Gastrocnemius medialis (tissue), 4 donors: ENCODE measurements at regions not wholly inside any gene's neighbourhood (a gene's known extent, or its start where the extent isn't known, plus 50 kb on each side); places are given as distances from the start of the nearest gene placed in this dataset.

Experiments used
- ATAC-seq, 2 donors: fragments of 150-250 bp; one replicate each; pipeline ENCODE4 v1.9.1; 2016
- DNase-seq, 2 donors: peaks; one replicate each; pipeline ENCODE4 v3.0.0-alpha.2; 2019
- H3K27ac ChIP-seq, 4 donors: fragments of 200-600 bp; sonication (generic); 1 replicate in 1 of 4; 2 replicates in 3 of 4; pipeline ENCODE4 v1.5.1; 2016 to 2018; ENCODE audit warnings: mild to moderate bottlenecking in 2 of 4, moderate library complexity in 1 of 4
- H3K27me3 ChIP-seq, 3 donors: fragments of 200-600 bp; sonication (generic) in 2 of 3; 1 replicate in 1 of 3; 2 replicates in 2 of 3; pipeline versions ENCODE4 v1.5.1 to v1.6.0; 2016 to 2019; ENCODE audit warnings: mild to moderate bottlenecking in 1 of 3, moderate library complexity in 1 of 3
- H3K36me3 ChIP-seq, 2 donors: fragments of 200-600 bp; sonication (generic) in 1 of 2; one replicate each; pipeline ENCODE4 v1.5.1; 2017 to 2018
- H3K4me1 ChIP-seq, 2 donors: fragments of 200-600 bp; sonication (generic) in 1 of 2; one replicate each; pipeline ENCODE4 v1.5.1; 2016 to 2017; ENCODE audit warnings: mild to moderate bottlenecking in 2 of 2
- H3K4me3 ChIP-seq, 4 donors: fragments of 200-600 bp; sonication (generic) in 3 of 4; 1 replicate in 1 of 4; 2 replicates in 3 of 4; pipeline ENCODE4 v1.5.1; 2016 to 2019; ENCODE audit warnings: mild to moderate bottlenecking in 2 of 4
- H3K9me3 ChIP-seq, 3 donors: fragments of 200-600 bp; sonication (generic) in 2 of 3; 1 replicate in 1 of 3; 2 replicates in 2 of 3; pipeline ENCODE4 v1.5.1; 2016 to 2019
- POLR2A ChIP-seq, 2 donors: fragments of 450-650 bp; IDR thresholded peaks; one replicate each; pipeline ENCODE4 v1.6.1; 2017; ENCODE audit warnings: antibody characterized with exemption in 2 of 2, mild to moderate bottlenecking in 2 of 2, moderate library complexity in 2 of 2
- in situ Hi-C, 4 donors: fragments of 200-750 bp; cut with MboI; loops; one replicate each; pipeline versions ENCODE4 v1.15.0 to v1.8.0; 2017; ENCODE audit warnings: low sequenced_read_pairs in 4 of 4
- intact Hi-C: fragments of 100-400 bp; cut with DNase I; formaldehyde crosslinking; loops from one replicate; pipeline ENCODE4 v1.15.1; 2023; ENCODE audit warnings: low total_unique reads
- TF ChIP-seq, protein P1 (sequence below), 5 experiments: fragments of 450-650 bp in 3 of 5; fragments of 200-600 bp in 2 of 5; sonication (generic) in 2 of 5; IDR thresholded peaks in 4 of 5; conservative IDR thresholded peaks in 1 of 5; 1 replicate in 4 of 5; 2 replicates in 1 of 5; pipeline ENCODE4 v1.5.1; 2016 to 2019; ENCODE audit warnings: antibody characterized with exemption in 5 of 5, mild to moderate bottlenecking in 3 of 5, moderate library complexity in 3 of 5

DNA sequence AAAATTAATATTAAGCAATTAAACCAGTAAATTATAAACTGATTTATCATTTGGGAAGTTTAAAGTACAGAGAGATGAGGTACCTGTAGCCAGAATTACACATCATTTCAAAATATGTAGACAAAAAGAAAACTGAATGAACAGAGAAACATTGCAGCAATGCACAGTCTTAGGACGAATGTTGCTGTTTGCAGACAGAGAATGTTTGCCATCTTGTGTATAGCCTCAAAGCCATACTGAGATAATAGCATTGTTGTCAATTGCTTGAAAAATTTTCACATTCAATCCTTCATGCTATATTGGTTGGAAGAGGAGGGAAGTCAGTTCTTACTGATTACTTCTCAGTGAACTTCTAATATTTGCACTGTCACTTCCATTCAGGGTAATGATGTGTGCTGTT is 326.2 kb downstream of the PRR16 start:
- Histone ChIP-seq H3K4me1 (no peaks in the 10 kb centered on the region), H3K4me3 (no peak overlapping the region), H3K36me3 (no peaks in the 10 kb centered on the region), H3K9me3 (no peaks in the 10 kb centered on the region), H3K27ac (no peak overlapping the region), H3K27me3 (no peaks in the 10 kb centered on the region)
- no peak for TF ChIP-seq POLR2A (IDR thresholded peaks at IDR 0.05)
- TF ChIP-seq, protein P1, sequence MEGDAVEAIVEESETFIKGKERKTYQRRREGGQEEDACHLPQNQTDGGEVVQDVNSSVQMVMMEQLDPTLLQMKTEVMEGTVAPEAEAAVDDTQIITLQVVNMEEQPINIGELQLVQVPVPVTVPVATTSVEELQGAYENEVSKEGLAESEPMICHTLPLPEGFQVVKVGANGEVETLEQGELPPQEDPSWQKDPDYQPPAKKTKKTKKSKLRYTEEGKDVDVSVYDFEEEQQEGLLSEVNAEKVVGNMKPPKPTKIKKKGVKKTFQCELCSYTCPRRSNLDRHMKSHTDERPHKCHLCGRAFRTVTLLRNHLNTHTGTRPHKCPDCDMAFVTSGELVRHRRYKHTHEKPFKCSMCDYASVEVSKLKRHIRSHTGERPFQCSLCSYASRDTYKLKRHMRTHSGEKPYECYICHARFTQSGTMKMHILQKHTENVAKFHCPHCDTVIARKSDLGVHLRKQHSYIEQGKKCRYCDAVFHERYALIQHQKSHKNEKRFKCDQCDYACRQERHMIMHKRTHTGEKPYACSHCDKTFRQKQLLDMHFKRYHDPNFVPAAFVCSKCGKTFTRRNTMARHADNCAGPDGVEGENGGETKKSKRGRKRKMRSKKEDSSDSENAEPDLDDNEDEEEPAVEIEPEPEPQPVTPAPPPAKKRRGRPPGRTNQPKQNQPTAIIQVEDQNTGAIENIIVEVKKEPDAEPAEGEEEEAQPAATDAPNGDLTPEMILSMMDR (IDR thresholded peaks at IDR 0.05 in 4 of 5, conservative IDR thresholded peaks at IDR 0.05 in 1 of 5): no peak
- ATAC-seq (no peak), DNase-seq (no peak)
- intact Hi-C loops (no loop called here), in situ Hi-C loops (no loop called here)

DNA sequence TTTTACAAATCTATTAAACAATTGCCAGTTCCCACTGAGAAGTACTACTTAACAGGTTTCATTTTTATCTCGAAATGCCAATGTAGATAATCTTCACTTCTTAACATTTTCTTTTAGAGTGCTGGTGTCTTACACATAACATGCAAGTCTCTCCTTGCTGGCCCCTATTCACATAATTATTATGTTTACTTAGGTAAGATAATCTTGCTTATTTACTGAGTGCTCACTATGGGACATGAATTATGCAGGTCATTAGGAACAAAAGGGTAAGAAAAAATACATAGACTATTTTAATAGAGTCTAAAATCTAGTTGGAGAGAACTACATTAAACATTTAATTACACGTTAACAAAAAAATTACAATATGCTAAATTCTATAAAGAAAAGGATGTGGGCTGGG is 328.4 kb downstream of the PRR16 start:
- Histone ChIP-seq H3K9me3 (no peaks in the 10 kb centered on the region), H3K4me1 (no peaks in the 10 kb centered on the region), H3K27ac (no peak overlapping the region), H3K4me3 (no peak overlapping the region), H3K36me3 (no peaks in the 10 kb centered on the region), H3K27me3 (no peaks in the 10 kb centered on the region)
- in situ Hi-C loops: no loop called here
- ATAC-seq (no peak), DNase-seq (no peak)
- intact Hi-C loops: no loop called here
- TF ChIP-seq, protein P1 (IDR thresholded peaks at IDR 0.05 in 4 of 5, conservative IDR thresholded peaks at IDR 0.05 in 1 of 5): no peak
- TF ChIP-seq POLR2A (IDR thresholded peaks at IDR 0.05): no peak

DNA sequence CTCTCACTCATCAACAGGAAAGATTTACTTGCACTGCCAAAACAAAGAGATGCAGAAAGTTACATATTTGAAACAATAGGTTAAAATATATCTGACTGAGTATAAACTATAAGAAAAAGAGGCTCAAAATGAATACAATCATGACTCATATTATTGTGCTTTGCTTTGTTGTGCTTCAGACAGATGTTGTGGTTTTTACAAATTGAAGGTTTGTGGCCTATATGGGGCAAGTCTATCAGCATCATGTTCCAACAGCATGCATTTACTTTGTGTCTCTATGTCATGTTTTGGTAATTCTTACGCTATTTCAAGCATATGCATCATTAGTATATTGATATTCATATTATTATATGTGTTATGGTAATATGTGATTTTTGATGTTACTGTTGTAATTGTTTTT is 330.0 kb downstream of the PRR16 start:
- in situ Hi-C loops: no loop called here

DNA sequence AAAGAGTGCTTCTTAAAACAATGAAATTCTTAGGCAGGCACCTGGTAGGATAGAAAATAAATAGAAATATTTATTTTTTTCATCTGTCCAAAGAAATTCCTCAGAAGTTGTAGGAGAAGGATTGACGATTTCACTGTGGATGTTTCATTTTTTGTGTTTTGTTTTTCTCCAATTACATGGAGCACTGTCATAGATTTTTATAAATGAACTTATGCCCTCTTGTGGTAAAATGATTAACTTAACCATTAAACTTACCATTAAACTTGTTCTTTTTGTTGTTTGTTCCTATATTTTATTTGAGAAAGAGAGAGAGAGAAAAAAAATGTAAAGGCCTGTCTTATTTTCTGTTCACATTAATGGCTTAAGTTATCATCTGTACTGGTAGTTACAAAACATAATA is 339.2 kb downstream of the PRR16 start:
- Histone ChIP-seq H3K4me3 (no peak overlapping the region), H3K36me3 (no peaks in the 10 kb centered on the region), H3K9me3 (no peaks in the 10 kb centered on the region), H3K27ac (no peak overlapping the region), H3K27me3 (no peaks in the 10 kb centered on the region), H3K4me1 (peaks cover 0 to 10% of the 10 kb centered on the region in 2 donors)
- intact Hi-C loops (loop anchor here (10.0 kb wide), 1 partner anchor 858 kb away; no protein-coding TSS in a partner anchor), in situ Hi-C loops (loop anchor here in 1 of 4 donors (25.0 kb wide), 1 partner anchor 866 kb away; no protein-coding TSS in a partner anchor)
- ATAC-seq: no peak
- TF ChIP-seq, protein P1 (IDR thresholded peaks at IDR 0.05 in 4 of 5, conservative IDR thresholded peaks at IDR 0.05 in 1 of 5): peak in 2 of 5 experiments; percentile 12 to 33
- no peak for TF ChIP-seq POLR2A (IDR thresholded peaks at IDR 0.05)
- no peak for DNase-seq

More for the DNA sequence above, 330.0 kb downstream of the PRR16 start:
- intact Hi-C loops: no loop called here
- no peak for TF ChIP-seq POLR2A (IDR thresholded peaks at IDR 0.05)
- TF ChIP-seq, protein P1 (IDR thresholded peaks at IDR 0.05 in 4 of 5, conservative IDR thresholded peaks at IDR 0.05 in 1 of 5): no peak
- ATAC-seq (no peak), DNase-seq (no peak)
- Histone ChIP-seq H3K27me3 (no peaks in the 10 kb centered on the region), H3K4me3 (no peak overlapping the region), H3K9me3 (no peaks in the 10 kb centered on the region), H3K36me3 (no peaks in the 10 kb centered on the region), H3K4me1 (no peaks in the 10 kb centered on the region), H3K27ac (no peak overlapping the region)

DNA sequence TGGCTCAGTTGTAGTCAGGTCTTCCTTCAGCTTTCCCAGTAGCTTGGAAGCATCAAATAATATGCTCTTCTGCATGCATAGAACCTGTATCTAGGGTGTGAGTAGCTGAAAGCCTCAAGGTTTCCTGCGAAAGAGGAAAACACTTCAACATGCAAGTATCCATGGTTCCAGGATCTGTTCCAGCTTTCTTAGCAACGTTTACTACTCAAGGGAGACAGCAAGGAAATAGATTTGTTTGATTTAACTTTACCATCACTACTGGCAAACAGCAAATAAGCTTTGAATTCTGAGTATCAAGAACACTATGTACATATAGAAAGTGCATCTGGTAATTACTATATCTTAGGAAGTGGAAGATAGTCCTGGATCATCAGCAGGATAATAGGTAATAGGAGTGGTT is 341.0 kb downstream of the PRR16 start:
- no peaks in the 10 kb centered on the region for H3K36me3 ChIP-seq
- in situ Hi-C loops: loop anchor here in 1 of 4 donors (25.0 kb wide), 1 partner anchor 868 kb away; no protein-coding TSS in a partner anchor
- TF ChIP-seq, protein P1 (IDR thresholded peaks at IDR 0.05 in 4 of 5, conservative IDR thresholded peaks at IDR 0.05 in 1 of 5): no peak
- no peak for TF ChIP-seq POLR2A (IDR thresholded peaks at IDR 0.05)
- ATAC-seq: no peak
- H3K4me3 ChIP-seq: no peak overlapping the region
- no peaks in the 10 kb centered on the region for H3K9me3 ChIP-seq
- H3K4me1 ChIP-seq: peaks cover 0 to 10% of the 10 kb centered on the region in 2 donors
- intact Hi-C loops: loop anchor here (10.0 kb wide), 1 partner anchor 860 kb away; no protein-coding TSS in a partner anchor
- H3K27me3 ChIP-seq: no peaks in the 10 kb centered on the region
- no peak overlapping the region for H3K27ac ChIP-seq
- no peak for DNase-seq
